ENCODE measurements at regions not wholly inside any gene's neighbourhood (a gene's known extent, or its start where the extent isn't known, plus 50 kb on each side); places are given as distances from the start of the nearest gene placed in this dataset.

DNA sequence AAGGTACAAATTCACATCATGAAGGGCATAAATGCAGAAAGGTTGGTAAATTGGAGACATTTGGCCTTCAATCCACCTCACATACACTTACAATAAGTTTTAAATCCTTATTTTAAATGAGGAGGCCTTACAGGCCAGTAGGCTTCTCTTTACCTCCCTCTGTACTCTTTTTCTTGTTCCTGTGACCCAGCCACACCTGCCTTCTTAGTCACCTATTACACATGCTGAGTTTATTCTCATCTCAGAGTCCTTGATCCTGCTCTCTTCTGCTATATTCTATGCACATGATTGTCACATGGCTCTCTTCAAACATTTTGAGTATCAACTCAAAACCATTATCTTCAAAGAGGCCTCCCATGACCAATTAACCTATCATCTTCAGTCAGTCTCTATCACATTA, 491.5 kb downstream of the SATB2 start:
- no peak for TF ChIP-seq ZNF18 (tag by site-specific recombination; IDR thresholded peaks at IDR 0.05)
- no peak for TF ChIP-seq ZNF391 (tag by site-specific recombination; IDR thresholded peaks at IDR 0.05; ENCODE audit: borderline replicate concordance, low read depth)
- no peak for TF ChIP-seq ZFP41 (tag by site-specific recombination; IDR thresholded peaks at IDR 0.05; ENCODE audit: borderline replicate concordance)
- no peak for TF ChIP-seq ZFP3 (tag by site-specific recombination; IDR thresholded peaks at IDR 0.05; ENCODE audit: low read depth)
